SK-N-SH (cell line): ENCODE measurements at regions not wholly inside any gene's neighbourhood (a gene's known extent, or its start where the extent isn't known, plus 50 kb on each side); places are given as distances from the start of the nearest gene placed in this dataset.

ENCODE experiments used
- CTCF ChIA-PET: fragments of 300-600, 350-600 bp; formaldehyde crosslinking; extraction: SDS; loops from one replicate; lab custom pipeline; 2021; lab: Yijun Ruan, JAX
- POLR2A ChIA-PET: fragments of 350-600 bp; sonication (Branson Sonifier 250); formaldehyde crosslinking; extraction: SDS; loops from one replicate; lab custom pipeline; 2020; ENCODE audit warnings: antibody characterized with exemption, inconsistent platforms; lab: Yijun Ruan, JAX
- DNase-seq: peaks from one replicate; pipeline ENCODE4 v3.0.0; 2012
- H2AFZ ChIP-seq: fragments of 200-600 bp; sonication (generic); 2 replicates; pipeline ENCODE4 v1.8.1; 2016; ENCODE audit warnings: antibody characterized with exemption, mild to moderate bottlenecking, low read depth
- H3F3A ChIP-seq: fragments of 200-600 bp; sonication (generic); replicated peaks from 2 replicates; pipeline ENCODE3; 2016; ENCODE audit warnings: antibody characterized with exemption, mild to moderate bottlenecking; ENCODE audit not compliant: insufficient read depth
- H3K27ac ChIP-seq, 2 experiments: fragments of 200-500 bp in 1 of 2; fragments of 200-600 bp in 1 of 2; sonication (Bioruptor generic) in 1 of 2; sonication (generic), shearing (Covaris generic) in 1 of 2; 2 replicates each; pipeline versions ENCODE4 v1.5.1 to v1.6.1; 2014 to 2016; ENCODE audit warnings: low read depth in 2 of 2, inconsistent platforms in 1 of 2, low read length in 1 of 2, mild to moderate bottlenecking in 1 of 2, mixed read lengths in 1 of 2
- H3K27me3 ChIP-seq: fragments of 200-600 bp; sonication (generic), shearing (Covaris generic); 2 replicates; pipeline ENCODE4 v1.6.1; 2016; ENCODE audit warnings: mixed run types; ENCODE audit not compliant: insufficient read depth
- H3K36me3 ChIP-seq, 2 experiments: fragments of 200-500 bp in 1 of 2; fragments of 200-600 bp in 1 of 2; sonication (Bioruptor generic) in 1 of 2; sonication (generic) in 1 of 2; replicated peaks in 1 of 2; 2 replicates each; pipeline versions ENCODE3 to v1.5.1; 2014 to 2016; ENCODE audit warnings: low read length in 1 of 2, mild to moderate bottlenecking in 1 of 2; ENCODE audit not compliant: insufficient read depth in 2 of 2, control insufficient read depth in 1 of 2
- H3K4me1 ChIP-seq, 2 experiments: fragments of 200-500 bp in 1 of 2; fragments of 200-600 bp in 1 of 2; sonication (Bioruptor generic) in 1 of 2; sonication (generic), shearing (Covaris generic) in 1 of 2; 2 replicates each; pipeline versions ENCODE4 v1.5.1 to v1.6.1; 2014 to 2016; ENCODE audit warnings: low read depth in 1 of 2, low read length in 1 of 2, mixed run types in 1 of 2; ENCODE audit not compliant: insufficient read depth in 2 of 2, control insufficient read depth in 1 of 2
- H3K4me2 ChIP-seq: fragments of 200-600 bp; sonication (generic), shearing (Covaris generic); 2 replicates; pipeline ENCODE4 v1.6.1; 2017; ENCODE audit warnings: mixed run types
- H3K4me3 ChIP-seq, 2 experiments: fragments of 200-500 bp in 1 of 2; fragments of 200-600 bp in 1 of 2; sonication (Bioruptor generic) in 1 of 2; sonication (generic), shearing (Covaris generic) in 1 of 2; 2 replicates each; pipeline versions ENCODE4 v1.5.1 to v1.8.1; 2014 to 2016; ENCODE audit warnings: low read depth in 2 of 2, inconsistent platforms in 1 of 2, low read length in 1 of 2, mild to moderate bottlenecking in 1 of 2, mixed read lengths in 1 of 2, moderate library complexity in 1 of 2
- H3K79me2 ChIP-seq: fragments of 200-600 bp; sonication (generic); 2 replicates; pipeline ENCODE4 v1.8.1; 2017; ENCODE audit warnings: mild to moderate bottlenecking; ENCODE audit not compliant: insufficient read depth
- H3K9ac ChIP-seq: fragments of 200-600 bp; sonication (generic); 2 replicates; pipeline ENCODE4 v1.6.1; 2017; ENCODE audit warnings: mixed run types
- H3K9me2 ChIP-seq: fragments of 200-600 bp; sonication (generic); 2 replicates; pipeline ENCODE4 v1.6.1; 2017; ENCODE audit warnings: mixed run types
- H3K9me3 ChIP-seq: fragments of 200-600 bp; sonication (generic); 2 replicates; pipeline ENCODE4 v1.6.1; 2017; ENCODE audit warnings: mixed run types, mild to moderate bottlenecking, moderate library complexity
- H4K20me1 ChIP-seq: fragments of 200-600 bp; sonication (generic); 2 replicates; pipeline ENCODE4 v1.6.1; 2017; ENCODE audit warnings: mild to moderate bottlenecking, mixed run types; ENCODE audit not compliant: insufficient read depth
- CTCF ChIP-seq: fragments of 200-600 bp; sonication (generic); IDR thresholded peaks from 2 replicates; pipeline ENCODE4 v1.6.1; 2017; ENCODE audit warnings: antibody characterized with exemption, mild to moderate bottlenecking, moderate library complexity
- EP300 ChIP-seq, 2 experiments: IDR thresholded peaks; 2 replicates each; pipeline versions ENCODE4 v1.4.0 to v1.6.1; 2012; ENCODE audit warnings: borderline replicate concordance in 1 of 2, low read depth in 1 of 2, low read length in 1 of 2
- FOXM1 ChIP-seq: IDR thresholded peaks from 2 replicates; pipeline ENCODE4 v1.4.0; 2012; ENCODE audit warnings: low read depth, mild to moderate bottlenecking
- GABPA ChIP-seq: IDR thresholded peaks from 2 replicates; pipeline ENCODE4 v1.4.0; 2012; ENCODE audit warnings: low read depth, mild to moderate bottlenecking
- MAX ChIP-seq: IDR thresholded peaks from 2 replicates; pipeline ENCODE4 v1.4.0; 2012; ENCODE audit warnings: low read depth
- MEF2A ChIP-seq: IDR thresholded peaks from 2 replicates; pipeline ENCODE4 v1.4.0; 2012; ENCODE audit warnings: low read depth, borderline replicate concordance
- MXI1 ChIP-seq: IDR thresholded peaks from 2 replicates; pipeline ENCODE4 v1.6.1; 2012; ENCODE audit warnings: mild to moderate bottlenecking, low read depth, low read length, improper control_type of control experiment
- NFIC ChIP-seq: IDR thresholded peaks from 2 replicates; pipeline ENCODE4 v1.4.0; 2012; ENCODE audit warnings: borderline replicate concordance
- POLR2AphosphoS5 ChIP-seq: IDR thresholded peaks from 2 replicates; pipeline ENCODE4 v1.6.1; 2012; ENCODE audit warnings: low read depth, low read length
- RAD21 ChIP-seq: IDR thresholded peaks from 2 replicates; pipeline ENCODE4 v1.6.1; 2012; ENCODE audit warnings: mild to moderate bottlenecking, low read length
- RCOR1 ChIP-seq: fragments of 150-350 bp; IDR thresholded peaks from 2 replicates; pipeline ENCODE4 v1.6.1; 2017; ENCODE audit warnings: antibody characterized with exemption, low read length
- REST ChIP-seq: IDR thresholded peaks from 2 replicates; pipeline ENCODE4 v1.6.1; 2012; ENCODE audit warnings: mild to moderate bottlenecking, low read depth, low read length, moderate library complexity
- WGBS: methylation state at CpG from one replicate; pipeline ENCODE4 v1.1.6; 2017; ENCODE audit warnings: low lambda C conversion rate; 5-methylcytosine and 5-hydroxymethylcytosine counted together

GRCh38 chr14:85420707-85421106 lies 109.2 kb upstream of the FLRT2 start:
- ChIA-PET POLR2A (no interaction called here), CTCF (no interaction called here)
- H3F3A ChIP-seq = peaks cover 21% of the 10 kb centered on the region
- no peak overlapping the region for H2AFZ ChIP-seq
- no peak overlapping the region for H3K27ac ChIP-seq
- H3K4me3 ChIP-seq = no peak overlapping the region
- H3K9ac ChIP-seq = no peak overlapping the region
- no peaks in the 10 kb centered on the region; the same call in 1 of the 2 replicates for H3K79me2 ChIP-seq
- H3K9me2 ChIP-seq = no peaks in the 10 kb centered on the region
- H4K20me1 ChIP-seq = no peaks in the 10 kb centered on the region
- no peak overlapping the region for H3K4me2 ChIP-seq
- H3K36me3 ChIP-seq = no peaks in the 10 kb centered on the region
- TF ChIP-seq NFIC = no peak
- no peak for TF ChIP-seq MEF2A
- no peak for TF ChIP-seq MXI1
- no peak for TF ChIP-seq FOXM1
- no peak for TF ChIP-seq POLR2AphosphoS5
- no peak for TF ChIP-seq REST
- no peak for TF ChIP-seq GABPA
- TF ChIP-seq CTCF = no peak
- TF ChIP-seq RAD21 = no peak
- no peak for TF ChIP-seq MAX
- no peak for TF ChIP-seq EP300 (IDR thresholded peaks at IDR 0.05; ENCODE audit: borderline replicate concordance in 1 of 2, low read depth in 1 of 2, low read length in 1 of 2)
- no peak for TF ChIP-seq RCOR1
- peaks cover 0 to 28% of the 10 kb centered on the region in 2 experiments; a peak in 2 of 4 replicates for H3K4me1 ChIP-seq
- 69% methylated on average over 5 of the region's 5 CpGs for WGBS
- no peaks in the 10 kb centered on the region for H3K9me3 ChIP-seq
- no peak for DNase-seq
- H3K27me3 ChIP-seq = no peaks in the 10 kb centered on the region
